Activated naive CD8-positive, alpha-beta T cell treated with anti-CD3 and anti-CD28 coated beads, Interleukin-2, amount 50 U/mL, for 24 hours (primary cell): ENCODE measurements at regions not wholly inside any gene's neighbourhood (a gene's known extent, or its start where the extent isn't known, plus 50 kb on each side); places are given as distances from the start of the nearest gene placed in this dataset.

ENCODE experiments used
- ATAC-seq: fragments of 150-1000 bp; cut with Tn5 transposase; one replicate; pipeline ENCODE4 v1.10.0; 2021
- DNase-seq: peaks from one replicate; pipeline ENCODE4 v3.0.0; 2021
- H3K27ac Mint-ChIP-seq: one replicate; pipeline ENCODE4 v1.8.0; 2021; ENCODE audit warnings: mild to moderate bottlenecking, mixed read lengths
- H3K27me3 Mint-ChIP-seq: one replicate; pipeline ENCODE4 v1.8.0; 2021; ENCODE audit warnings: mixed read lengths
- H3K36me3 Mint-ChIP-seq: one replicate; pipeline ENCODE4 v1.8.0; 2021; ENCODE audit warnings: low read depth, mixed read lengths
- H3K4me1 Mint-ChIP-seq: one replicate; pipeline ENCODE4 v1.8.0; 2021; ENCODE audit warnings: mixed read lengths
- H3K4me3 Mint-ChIP-seq: one replicate; pipeline ENCODE4 v1.8.0; 2021; ENCODE audit warnings: mild to moderate bottlenecking, moderate library complexity, mixed read lengths
- H3K9me3 Mint-ChIP-seq: one replicate; pipeline ENCODE4 v1.8.0; 2021; ENCODE audit warnings: mixed read lengths

DNA sequence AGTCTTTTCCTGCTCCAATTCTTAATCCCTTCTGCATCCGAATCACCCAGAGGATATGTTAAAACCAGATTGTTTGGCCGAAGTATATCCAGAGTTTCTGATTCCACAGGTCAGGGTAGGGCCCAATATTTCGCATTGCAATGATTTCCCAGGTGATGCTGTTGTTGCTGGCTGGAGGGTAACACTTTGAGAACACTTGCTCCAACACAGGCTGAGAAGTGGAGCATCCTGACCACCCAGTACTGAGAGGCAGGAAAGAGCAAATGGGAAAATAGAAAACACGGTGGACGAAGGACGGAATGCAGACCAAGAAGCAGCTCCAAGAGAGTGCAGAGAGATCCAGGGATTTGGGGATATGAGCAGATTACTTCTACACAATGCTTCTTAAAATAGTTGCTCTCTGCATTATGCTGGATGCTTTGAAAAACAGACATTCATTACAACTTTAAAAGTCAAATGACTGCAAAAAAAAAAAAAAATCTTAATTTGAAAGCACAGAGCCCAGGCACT lies 362.2 kb upstream of the SLC14A2 start:
- Mint-ChIP-seq H3K36me3 (no peaks in the 10 kb centered on the region), H3K4me1 (no peaks in the 10 kb centered on the region), H3K27me3 (peaks cover 1% of the 10 kb centered on the region), H3K27ac (no peak overlapping the region), H3K4me3 (no peak overlapping the region), H3K9me3 (no peaks in the 10 kb centered on the region)
- DNase-seq (no peak), ATAC-seq (no peak)

DNA sequence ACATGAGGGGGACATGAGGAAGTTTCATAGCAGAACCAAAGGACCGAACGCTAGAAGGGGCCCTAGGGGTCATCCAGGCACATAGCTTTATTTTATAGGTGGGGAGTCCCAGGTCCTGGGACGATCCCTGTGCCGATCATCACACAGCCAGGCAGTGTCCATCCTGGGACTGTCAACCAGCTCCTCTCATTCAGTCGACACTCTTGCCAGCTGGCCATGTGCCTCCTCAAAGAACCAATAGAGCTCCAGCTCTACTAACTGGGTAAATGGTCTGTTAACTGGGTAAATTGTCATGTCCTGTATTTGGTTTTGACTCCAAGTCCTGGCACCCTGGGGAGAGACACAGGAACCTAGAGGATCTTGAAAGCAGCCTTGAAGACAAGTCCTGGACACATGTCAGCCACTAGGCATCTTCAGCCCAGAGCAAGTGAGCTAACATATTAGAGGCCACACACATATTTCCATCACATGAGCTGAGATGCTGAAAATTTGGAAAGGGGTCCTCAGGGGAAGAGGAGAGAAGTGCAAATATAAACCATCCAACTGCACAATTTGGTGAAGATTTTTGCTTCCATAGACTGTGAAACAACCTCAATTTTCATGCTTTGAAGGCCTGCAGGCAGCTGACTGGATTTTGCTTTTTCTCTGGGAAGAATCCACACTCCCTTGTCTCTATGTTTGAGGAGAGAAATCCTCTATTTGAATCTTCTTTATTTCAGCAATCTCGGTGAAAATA lies 361.1 kb upstream of the SLC14A2 start:
- no peak overlapping the region for H3K4me3 Mint-ChIP-seq
- H3K9me3 Mint-ChIP-seq: no peaks in the 10 kb centered on the region
- H3K27ac Mint-ChIP-seq: no peak overlapping the region
- no peak for ATAC-seq
- no peak for DNase-seq
- H3K36me3 Mint-ChIP-seq: no peaks in the 10 kb centered on the region
- H3K27me3 Mint-ChIP-seq: no peaks in the 10 kb centered on the region
- no peaks in the 10 kb centered on the region for H3K4me1 Mint-ChIP-seq

- ATAC-seq (no peak), DNase-seq (no peak)
- Mint-ChIP-seq H3K36me3 (no peaks in the 10 kb centered on the region), H3K27me3 (no peaks in the 10 kb centered on the region), H3K27ac (no peak overlapping the region), H3K4me1 (no peaks in the 10 kb centered on the region), H3K4me3 (no peak overlapping the region), H3K9me3 (no peaks in the 10 kb centered on the region)
Observed at GRCh38 chr18:45254709-45255082, 360.6 kb upstream of the SLC14A2 start.

- no peak overlapping the region for H3K27ac Mint-ChIP-seq
- H3K36me3 Mint-ChIP-seq: no peaks in the 10 kb centered on the region
- H3K4me3 Mint-ChIP-seq: no peak overlapping the region
- no peak for ATAC-seq
- no peaks in the 10 kb centered on the region for H3K4me1 Mint-ChIP-seq
- no peaks in the 10 kb centered on the region for H3K27me3 Mint-ChIP-seq
- no peaks in the 10 kb centered on the region for H3K9me3 Mint-ChIP-seq
- DNase-seq: no peak
Observed at GRCh38 chr18:45255197-45255890, 359.9 kb upstream of the SLC14A2 start.

DNA sequence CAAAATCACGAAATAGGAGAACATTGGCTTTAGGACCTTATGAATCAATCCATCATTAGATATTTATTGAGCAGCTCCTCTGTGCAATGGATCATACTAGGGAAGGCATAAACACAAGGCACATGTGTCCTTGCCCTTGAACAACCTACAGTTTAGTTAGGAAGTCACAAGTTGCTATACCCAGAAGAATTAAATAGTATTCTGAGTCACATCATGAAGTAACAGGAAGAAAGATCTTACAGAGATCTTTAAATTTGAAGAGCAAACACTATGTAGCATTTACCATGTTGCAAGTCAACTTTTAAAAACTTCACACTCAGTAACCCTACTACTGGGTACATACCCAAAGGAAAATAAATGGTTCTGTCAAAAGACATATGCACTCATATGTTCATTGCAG lies 355.2 kb upstream of the SLC14A2 start:
- H3K36me3 Mint-ChIP-seq: no peaks in the 10 kb centered on the region
- H3K9me3 Mint-ChIP-seq: no peaks in the 10 kb centered on the region
- no peak overlapping the region for H3K27ac Mint-ChIP-seq
- no peaks in the 10 kb centered on the region for H3K27me3 Mint-ChIP-seq
- ATAC-seq: no peak
- DNase-seq: no peak
- no peak overlapping the region for H3K4me3 Mint-ChIP-seq
- H3K4me1 Mint-ChIP-seq: no peaks in the 10 kb centered on the region

- H3K36me3 Mint-ChIP-seq: no peaks in the 10 kb centered on the region
- ATAC-seq: no peak
- H3K27me3 Mint-ChIP-seq: no peaks in the 10 kb centered on the region
- no peak overlapping the region for H3K27ac Mint-ChIP-seq
- no peaks in the 10 kb centered on the region for H3K4me1 Mint-ChIP-seq
- H3K4me3 Mint-ChIP-seq: no peak overlapping the region
- H3K9me3 Mint-ChIP-seq: no peaks in the 10 kb centered on the region
- DNase-seq: no peak
Observed at GRCh38 chr18:45266023-45266422, 349.3 kb upstream of the SLC14A2 start.

- Mint-ChIP-seq H3K27me3 (peaks cover 3% of the 10 kb centered on the region), H3K4me1 (no peaks in the 10 kb centered on the region), H3K9me3 (no peaks in the 10 kb centered on the region), H3K4me3 (no peak overlapping the region), H3K36me3 (no peaks in the 10 kb centered on the region), H3K27ac (no peak overlapping the region)
- ATAC-seq (no peak), DNase-seq (no peak)
Observed at GRCh38 chr18:45267622-45268021, 347.7 kb upstream of the SLC14A2 start.

DNA sequence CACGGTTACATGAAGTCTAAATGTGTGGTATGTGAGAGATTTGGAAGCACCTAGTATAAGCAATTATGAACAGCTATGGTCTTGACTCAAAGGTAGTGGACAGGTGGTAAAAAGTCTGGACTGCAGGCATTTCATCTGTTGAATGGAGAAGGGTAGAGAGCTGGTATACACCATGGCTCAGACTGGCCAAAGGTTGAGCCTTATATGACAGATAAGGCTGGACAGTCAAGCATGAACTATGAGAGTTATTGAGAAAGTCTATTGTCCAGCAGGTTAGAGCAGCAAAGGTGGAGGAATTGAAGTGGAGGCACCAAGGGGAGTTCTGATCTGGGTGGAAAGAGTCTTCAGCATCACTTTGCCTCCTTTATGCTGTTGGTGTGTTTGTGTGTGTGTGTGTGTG lies 346.7 kb upstream of the SLC14A2 start:
- ATAC-seq: peak; percentile 10
- H3K36me3 Mint-ChIP-seq: no peaks in the 10 kb centered on the region
- H3K9me3 Mint-ChIP-seq: no peaks in the 10 kb centered on the region
- peaks cover 3% of the 10 kb centered on the region for H3K27me3 Mint-ChIP-seq
- no peaks in the 10 kb centered on the region for H3K4me1 Mint-ChIP-seq
- no peak overlapping the region for H3K27ac Mint-ChIP-seq
- no peak overlapping the region for H3K4me3 Mint-ChIP-seq
- no peak for DNase-seq

GRCh38 chr18:45270289-45270771 lies 344.9 kb upstream of the SLC14A2 start:
- Mint-ChIP-seq H3K27me3 (peaks cover 3% of the 10 kb centered on the region), H3K4me3 (no peak overlapping the region), H3K36me3 (no peaks in the 10 kb centered on the region), H3K9me3 (peaks cover 4% of the 10 kb centered on the region), H3K27ac (no peak overlapping the region), H3K4me1 (no peaks in the 10 kb centered on the region)
- ATAC-seq (no peak), DNase-seq (no peak)

GRCh38 chr18:45274026-45274425 lies 341.2 kb upstream of the SLC14A2 start:
- Mint-ChIP-seq H3K27me3 (peaks cover 3% of the 10 kb centered on the region), H3K4me3 (no peak overlapping the region), H3K36me3 (no peaks in the 10 kb centered on the region), H3K9me3 (peaks cover 7% of the 10 kb centered on the region), H3K27ac (no peak overlapping the region), H3K4me1 (no peaks in the 10 kb centered on the region)
- ATAC-seq (no peak), DNase-seq (no peak)

DNA sequence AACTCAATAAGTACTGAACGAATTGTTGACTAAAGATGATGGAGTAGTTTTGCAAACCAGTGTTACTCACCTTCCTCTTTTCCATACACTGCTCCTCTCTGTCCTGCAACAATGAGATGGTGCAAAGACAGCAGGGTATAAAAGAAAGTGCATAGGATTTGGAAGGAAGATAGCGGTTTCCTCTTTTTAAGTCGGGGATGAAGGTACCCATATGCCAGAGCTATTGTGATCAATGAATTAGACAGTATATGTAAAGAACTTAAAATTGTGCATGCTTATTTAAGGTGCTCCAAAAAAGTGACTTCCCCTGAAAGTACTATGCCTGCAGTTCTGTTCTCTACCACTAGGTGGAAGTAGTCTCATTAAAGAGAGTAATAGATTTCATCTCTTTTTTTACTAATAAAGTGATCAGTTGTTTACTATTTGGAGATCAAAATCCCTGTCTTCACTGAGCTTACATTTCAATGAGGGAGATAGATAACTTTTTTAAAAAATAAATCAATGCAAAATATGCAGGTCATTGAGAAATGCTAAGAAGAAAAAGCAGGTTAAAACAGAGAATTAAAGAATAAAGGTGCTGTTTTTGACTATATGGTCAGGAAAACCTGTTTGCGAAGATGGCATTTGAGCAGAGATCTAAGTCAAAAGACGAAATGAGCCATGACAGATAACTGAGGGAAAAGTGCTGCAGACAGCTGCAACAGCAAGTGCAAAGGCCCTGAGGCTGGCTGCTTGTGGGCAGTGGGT lies 339.7 kb upstream of the SLC14A2 start:
- no peak overlapping the region for H3K27ac Mint-ChIP-seq
- H3K4me3 Mint-ChIP-seq: no peak overlapping the region
- peaks cover 7% of the 10 kb centered on the region for H3K9me3 Mint-ChIP-seq
- ATAC-seq (no peak), DNase-seq (no peak)
- no peaks in the 10 kb centered on the region for H3K36me3 Mint-ChIP-seq
- H3K4me1 Mint-ChIP-seq: no peaks in the 10 kb centered on the region
- peaks cover 3% of the 10 kb centered on the region for H3K27me3 Mint-ChIP-seq

- Mint-ChIP-seq H3K27ac (no peak overlapping the region), H3K36me3 (no peaks in the 10 kb centered on the region), H3K9me3 (peaks cover 7% of the 10 kb centered on the region), H3K4me3 (no peak overlapping the region), H3K4me1 (no peaks in the 10 kb centered on the region), H3K27me3 (peaks cover 3% of the 10 kb centered on the region)
- DNase-seq (no peak), ATAC-seq (no peak)
Observed at GRCh38 chr18:45276878-45277277, 338.4 kb upstream of the SLC14A2 start.

DNA sequence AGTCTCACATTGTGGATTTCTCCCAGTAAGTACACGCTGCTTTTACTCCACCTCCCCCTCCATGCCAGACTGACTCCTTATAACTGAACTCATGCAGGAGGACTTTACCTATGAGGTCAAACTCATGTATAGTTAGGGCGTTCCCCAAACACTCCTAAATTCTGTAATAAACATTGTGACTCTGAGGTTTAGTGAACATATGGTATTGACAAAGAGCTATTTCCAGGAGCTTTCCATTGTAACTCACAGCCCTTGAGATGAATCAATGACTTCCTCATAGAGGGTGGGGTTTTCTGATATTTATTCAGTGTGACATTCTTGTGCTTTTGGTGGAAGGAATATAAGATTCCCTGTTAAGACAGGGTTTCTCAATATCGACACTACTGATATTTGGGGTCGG lies 337.4 kb upstream of the SLC14A2 start:
- H3K4me3 Mint-ChIP-seq: no peak overlapping the region
- DNase-seq: no peak
- no peak overlapping the region for H3K27ac Mint-ChIP-seq
- ATAC-seq: no peak
- H3K27me3 Mint-ChIP-seq: peaks cover 3% of the 10 kb centered on the region
- no peaks in the 10 kb centered on the region for H3K36me3 Mint-ChIP-seq
- H3K9me3 Mint-ChIP-seq: peaks cover 7% of the 10 kb centered on the region
- no peaks in the 10 kb centered on the region for H3K4me1 Mint-ChIP-seq

DNA sequence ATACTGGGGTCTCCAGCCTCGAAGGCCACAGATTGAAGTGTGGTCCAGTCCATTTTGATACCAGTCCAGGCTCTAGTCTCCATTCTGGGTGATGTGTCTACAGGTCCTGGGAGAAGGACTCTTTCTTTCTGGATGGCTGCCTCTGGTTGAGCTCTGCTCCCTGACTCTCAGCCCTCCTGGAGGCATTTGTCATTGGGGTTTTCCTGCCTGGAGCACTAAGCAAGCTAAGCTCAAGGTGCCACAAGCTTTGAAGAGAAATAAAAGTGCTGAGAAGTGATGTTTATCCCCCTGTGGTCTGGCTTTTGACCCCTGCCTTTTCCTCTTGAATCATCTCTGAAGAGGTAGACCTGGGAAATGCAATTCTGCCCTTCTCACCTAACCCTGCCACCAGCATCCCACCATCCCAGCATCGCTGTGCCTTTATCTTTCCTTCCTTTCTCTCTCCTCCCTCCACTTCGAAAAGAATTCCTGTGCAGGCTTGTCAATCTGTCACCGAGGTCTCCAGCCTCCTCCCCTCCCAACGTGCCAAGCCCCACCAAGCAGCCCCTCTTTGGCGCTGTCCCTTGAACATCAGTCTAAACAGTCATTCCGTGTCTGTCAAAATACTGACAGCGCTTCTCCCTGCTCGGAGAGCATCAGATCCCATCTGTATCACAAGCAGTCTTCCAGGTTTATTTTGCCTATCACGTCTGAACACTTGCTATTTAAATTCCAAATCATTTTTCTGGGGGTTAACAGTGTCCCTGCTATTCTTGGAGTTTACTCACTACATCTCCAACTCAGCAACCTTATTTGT lies 334.6 kb upstream of the SLC14A2 start:
- DNase-seq (no peak), ATAC-seq (no peak)
- Mint-ChIP-seq H3K4me3 (no peak overlapping the region), H3K36me3 (no peaks in the 10 kb centered on the region), H3K4me1 (no peaks in the 10 kb centered on the region), H3K27me3 (peaks cover 3% of the 10 kb centered on the region), H3K9me3 (no peaks in the 10 kb centered on the region), H3K27ac (no peak overlapping the region)
